ENCODE measurements at regions not wholly inside any gene's neighbourhood (a gene's known extent, or its start where the extent isn't known, plus 50 kb on each side); places are given as distances from the start of the nearest gene placed in this dataset.

GRCh38 chr9:22921742-22922141 is 475.1 kb downstream of the DMRTA1 start:
- dilution Hi-C loops (cut with MboI; ENCODE audit: extremely low pct_ligation_motif_present, low sequenced_read_pairs): no loop called here
- Histone ChIP-seq H3K9ac (ENCODE audit: control insufficient read depth, extremely low read depth, insufficient read depth, low read length) (no peak overlapping the region), H3K9me3 (ENCODE audit: control insufficient read depth, low read depth, low read length) (no peaks in the 10 kb centered on the region), H3K4me2 (ENCODE audit: control insufficient read depth, extremely low read depth, insufficient read depth, low read depth, low read length) (no peak overlapping the region), H3K36me3 (ENCODE audit: control insufficient read depth in 2 of 2, extremely low read depth in 1 of 2, insufficient read depth in 2 of 2, low read length in 2 of 2) (no peaks in the 10 kb centered on the region), H3K9me1 (ENCODE audit: control insufficient read depth, extremely low read depth, insufficient read depth, low read length) (no peaks in the 10 kb centered on the region), H2AFZ (ENCODE audit: control insufficient read depth, low read length) (no peak overlapping the region), H3K27me3 (ENCODE audit: control insufficient read depth, extremely low read depth, insufficient read depth, low read length) (no peaks in the 10 kb centered on the region), H3K4me3 (ENCODE audit: control insufficient read depth in 2 of 3, extremely low read depth in 1 of 3, insufficient read depth in 2 of 3, low read depth in 1 of 3, low read length in 3 of 3) (no peak overlapping the region), H3K27ac (ENCODE audit: control insufficient read depth, insufficient read depth, low read length) (no peak overlapping the region), H3K79me2 (ENCODE audit: control insufficient read depth, insufficient read depth, low read length) (no peaks in the 10 kb centered on the region), H3K4me1 (ENCODE audit: control insufficient read depth, extremely low read depth, insufficient read depth, low read length) (no peaks in the 10 kb centered on the region), H4K20me1 (ENCODE audit: control insufficient read depth, extremely low read depth, insufficient read depth, low read length) (no peaks in the 10 kb centered on the region)
- no peak for TF ChIP-seq EZH2 (IDR thresholded peaks at IDR 0.05; ENCODE audit: low read length)
- DNase-seq (ENCODE audit: low read depth, low spot score) (no peak), FAIRE-seq (no peak)

- Histone ChIP-seq H3K27me3 (ENCODE audit: control insufficient read depth, extremely low read depth, insufficient read depth, low read length) (no peaks in the 10 kb centered on the region), H4K20me1 (ENCODE audit: control insufficient read depth, extremely low read depth, insufficient read depth, low read length) (no peaks in the 10 kb centered on the region), H3K9me3 (ENCODE audit: control insufficient read depth, low read depth, low read length) (no peaks in the 10 kb centered on the region), H3K9me1 (ENCODE audit: control insufficient read depth, extremely low read depth, insufficient read depth, low read length) (no peaks in the 10 kb centered on the region), H3K4me3 (ENCODE audit: control insufficient read depth in 2 of 3, extremely low read depth in 1 of 3, insufficient read depth in 2 of 3, low read depth in 1 of 3, low read length in 3 of 3) (no peak overlapping the region), H3K79me2 (ENCODE audit: control insufficient read depth, insufficient read depth, low read length) (no peaks in the 10 kb centered on the region), H3K4me1 (ENCODE audit: control insufficient read depth, extremely low read depth, insufficient read depth, low read length) (no peaks in the 10 kb centered on the region), H2AFZ (ENCODE audit: control insufficient read depth, low read length) (no peak overlapping the region), H3K9ac (ENCODE audit: control insufficient read depth, extremely low read depth, insufficient read depth, low read length) (no peak overlapping the region), H3K4me2 (ENCODE audit: control insufficient read depth, extremely low read depth, insufficient read depth, low read depth, low read length) (no peak overlapping the region), H3K27ac (ENCODE audit: control insufficient read depth, insufficient read depth, low read length) (no peak overlapping the region), H3K36me3 (ENCODE audit: control insufficient read depth in 2 of 2, extremely low read depth in 1 of 2, insufficient read depth in 2 of 2, low read length in 2 of 2) (no peaks in the 10 kb centered on the region)
- dilution Hi-C loops (cut with MboI; ENCODE audit: extremely low pct_ligation_motif_present, low sequenced_read_pairs): no loop called here
- TF ChIP-seq CTCF (optimal IDR thresholded peaks at IDR 0.05 in 1 of 3, IDR thresholded peaks at IDR 0.05 in 1 of 3, conservative IDR thresholded peaks at IDR 0.05 in 1 of 3; ENCODE audit: extremely low read depth in 1 of 3, insufficient read depth in 2 of 3, low read length in 3 of 3) (no peak), EZH2 (IDR thresholded peaks at IDR 0.05; ENCODE audit: low read length) (no peak)
- FAIRE-seq (no peak), DNase-seq (ENCODE audit: low read depth, low spot score) (no peak)
Measured at GRCh38 chr9:22922222-22922621, 475.6 kb downstream of the DMRTA1 start.

GRCh38 chr9:22954550-22954949 is 507.9 kb downstream of the DMRTA1 start:
- no peaks in the 10 kb centered on the region for H3K79me2 ChIP-seq (ENCODE audit: control insufficient read depth, insufficient read depth, low read length)
- DNase-seq (ENCODE audit: low read depth, low spot score) (no peak), FAIRE-seq (no peak)
- no peaks in the 10 kb centered on the region for H3K9me3 ChIP-seq (ENCODE audit: control insufficient read depth, low read depth, low read length)
- H3K4me1 ChIP-seq (ENCODE audit: control insufficient read depth, extremely low read depth, insufficient read depth, low read length): no peaks in the 10 kb centered on the region
- no peaks in the 10 kb centered on the region for H4K20me1 ChIP-seq (ENCODE audit: control insufficient read depth, extremely low read depth, insufficient read depth, low read length)
- no peaks in the 10 kb centered on the region for H3K9me1 ChIP-seq (ENCODE audit: control insufficient read depth, extremely low read depth, insufficient read depth, low read length)
- TF ChIP-seq CTCF (optimal IDR thresholded peaks at IDR 0.05 in 1 of 3, IDR thresholded peaks at IDR 0.05 in 1 of 3, conservative IDR thresholded peaks at IDR 0.05 in 1 of 3; ENCODE audit: extremely low read depth in 1 of 3, insufficient read depth in 2 of 3, low read length in 3 of 3) (no peak), EZH2 (IDR thresholded peaks at IDR 0.05; ENCODE audit: low read length) (no peak)
- no peak overlapping the region for H3K4me3 ChIP-seq (ENCODE audit: control insufficient read depth in 2 of 3, extremely low read depth in 1 of 3, insufficient read depth in 2 of 3, low read depth in 1 of 3, low read length in 3 of 3)
- no peaks in the 10 kb centered on the region for H3K36me3 ChIP-seq (ENCODE audit: control insufficient read depth in 2 of 2, extremely low read depth in 1 of 2, insufficient read depth in 2 of 2, low read length in 2 of 2)
- no peak overlapping the region for H3K9ac ChIP-seq (ENCODE audit: control insufficient read depth, extremely low read depth, insufficient read depth, low read length)
- H2AFZ ChIP-seq (ENCODE audit: control insufficient read depth, low read length): no peak overlapping the region
- H3K27ac ChIP-seq (ENCODE audit: control insufficient read depth, insufficient read depth, low read length): no peak overlapping the region
- no peaks in the 10 kb centered on the region for H3K27me3 ChIP-seq (ENCODE audit: control insufficient read depth, extremely low read depth, insufficient read depth, low read length)
- dilution Hi-C loops (cut with MboI; ENCODE audit: extremely low pct_ligation_motif_present, low sequenced_read_pairs): no loop called here
- H3K4me2 ChIP-seq (ENCODE audit: control insufficient read depth, extremely low read depth, insufficient read depth, low read depth, low read length): no peak overlapping the region
